ENCODE measurements at regions not wholly inside any gene's neighbourhood (a gene's known extent, or its start where the extent isn't known, plus 50 kb on each side); places are given as distances from the start of the nearest gene placed in this dataset.
"Not testable (repeated sequence)": the region's sequence is repeated elsewhere in the genome, so short reads cannot be mapped to it uniquely, and the experiment has no call there.

- no peak for DNase-seq (ENCODE audit: low spot score)
Observed at GRCh38 chr13:21913010-21913409, 242.1 kb downstream of the FGF9 start.

GRCh38 chr13:21917086-21918015 is 246.5 kb downstream of the FGF9 start:
- DNase-seq (ENCODE audit: low spot score) = no peak

- not testable (repeated sequence) for DNase-seq (ENCODE audit: low spot score)
Observed at GRCh38 chr13:21920802-21921201, 249.9 kb downstream of the FGF9 start.

GRCh38 chr13:21924958-21925357 is 254.1 kb downstream of the FGF9 start:
- DNase-seq (ENCODE audit: low spot score) = no peak

GRCh38 chr13:21925720-21926119 is 254.8 kb downstream of the FGF9 start:
- no peak for DNase-seq (ENCODE audit: low spot score)

- DNase-seq (ENCODE audit: low spot score) = no peak
Observed at GRCh38 chr13:21929400-21929799, 258.5 kb downstream of the FGF9 start.

- no peak for DNase-seq (ENCODE audit: low spot score)
Observed at GRCh38 chr13:21930536-21930935, 259.7 kb downstream of the FGF9 start.

- DNase-seq (ENCODE audit: low spot score) = no peak
Observed at GRCh38 chr13:21932578-21932977, 261.7 kb downstream of the FGF9 start.

- no peak for DNase-seq (ENCODE audit: low spot score)
Observed at GRCh38 chr13:21932996-21933395, 262.1 kb downstream of the FGF9 start.

GRCh38 chr13:21934284-21934683 is 263.4 kb downstream of the FGF9 start:
- no peak for DNase-seq (ENCODE audit: low spot score)

GRCh38 chr13:21936674-21937073 is 265.8 kb downstream of the FGF9 start:
- DNase-seq (ENCODE audit: low spot score) = no peak

- no peak for DNase-seq (ENCODE audit: low spot score)
Observed at GRCh38 chr13:21938168-21938567, 267.3 kb downstream of the FGF9 start.

- no peak for DNase-seq (ENCODE audit: low spot score)
Observed at GRCh38 chr13:21938636-21939035, 267.8 kb downstream of the FGF9 start.

GRCh38 chr13:21942061-21942460 is 271.2 kb downstream of the FGF9 start:
- no peak for DNase-seq (ENCODE audit: low spot score)

GRCh38 chr13:21944610-21945009 is 273.7 kb downstream of the FGF9 start:
- no peak for DNase-seq (ENCODE audit: low spot score)

- no peak for DNase-seq (ENCODE audit: low spot score)
Observed at GRCh38 chr13:21945195-21945594, 274.3 kb downstream of the FGF9 start.

GRCh38 chr13:21946964-21947363 is 276.1 kb downstream of the FGF9 start:
- no peak for DNase-seq (ENCODE audit: low spot score)

GRCh38 chr13:21948769-21949474 is 278.0 kb downstream of the FGF9 start:
- DNase-seq (ENCODE audit: low spot score) = no peak

GRCh38 chr13:21949818-21950429 is 279.1 kb downstream of the FGF9 start:
- DNase-seq (ENCODE audit: low spot score) = no peak

GRCh38 chr13:21956666-21957065 is 285.8 kb downstream of the FGF9 start:
- DNase-seq (ENCODE audit: low spot score) = no peak

GRCh38 chr13:21957833-21958232 is 287.0 kb downstream of the FGF9 start:
- no peak for DNase-seq (ENCODE audit: low spot score)

- no peak for DNase-seq (ENCODE audit: low spot score)
Observed at GRCh38 chr13:21960108-21960507, 289.2 kb downstream of the FGF9 start.

- no peak for DNase-seq (ENCODE audit: low spot score)
Observed at GRCh38 chr13:21964686-21965085, 293.8 kb downstream of the FGF9 start.

All from A172 (cell line).